Stomach (tissue), 8 donors: ENCODE measurements at regions not wholly inside any gene's neighbourhood (a gene's known extent, or its start where the extent isn't known, plus 50 kb on each side); places are given as distances from the start of the nearest gene placed in this dataset.

Source experiments
- DNase-seq, 2 donors: peaks; one replicate each; pipeline versions ENCODE4 v3.0.0 to v3.0.0-alpha.2; 2013 to 2019
- H3K27ac ChIP-seq, 5 donors: fragments of 200-600 bp in 4 of 5; sonication (generic) in 4 of 5; one replicate each; pipeline ENCODE4 v1.5.1; 2013 to 2019; ENCODE audit warnings: mild to moderate bottlenecking in 1 of 5, moderate library complexity in 1 of 5
- H3K27me3 ChIP-seq, 3 donors: fragments of 200-600 bp; sonication (generic); one replicate each; pipeline ENCODE4 v1.5.1; 2017 to 2019; ENCODE audit warnings: mixed run types in 1 of 3
- H3K36me3 ChIP-seq, 4 donors: fragments of 200-600 bp; sonication (generic); 1 replicate in 3 of 4; 2 replicates in 1 of 4; pipeline ENCODE4 v1.5.1; 2016 to 2019
- H3K4me1 ChIP-seq, 4 donors: fragments of 200-600 bp; sonication (generic); one replicate each; pipeline ENCODE4 v1.5.1; 2016 to 2019
- H3K4me3 ChIP-seq, 4 donors: fragments of 200-600 bp; sonication (generic) in 3 of 4; one replicate each; pipeline ENCODE4 v1.5.1; 2016 to 2019; ENCODE audit warnings: mild to moderate bottlenecking in 1 of 4
- H3K9me3 ChIP-seq, 4 donors: fragments of 200-600 bp; sonication (generic); one replicate each; pipeline ENCODE4 v1.5.1; 2016 to 2019
- CTCF ChIP-seq, 7 experiments: fragments of 450-650 bp in 4 of 7; fragments of 200-600 bp in 3 of 7; sonication (generic) in 3 of 7; IDR thresholded peaks; one replicate each; pipeline ENCODE4 v1.5.1; 2016 to 2019; ENCODE audit warnings: antibody characterized with exemption in 7 of 7, control low read depth in 2 of 7, mild to moderate bottlenecking in 1 of 7
- EP300 ChIP-seq: sonication (generic); formaldehyde crosslinking; IDR thresholded peaks from one replicate; pipeline ENCODE4 v1.6.1; 2017; ENCODE audit warnings: antibody characterized with exemption
- POLR2A ChIP-seq, 4 donors: fragments of 450-650 bp; IDR thresholded peaks; one replicate each; pipeline ENCODE4 v1.6.1; 2016; ENCODE audit warnings: antibody characterized with exemption in 4 of 4, control low read depth in 2 of 4, mild to moderate bottlenecking in 1 of 4, moderate library complexity in 1 of 4
- POLR2AphosphoS5 ChIP-seq, 3 donors: sonication (generic); formaldehyde crosslinking; IDR thresholded peaks; one replicate each; pipeline ENCODE4 v1.6.1; 2016; ENCODE audit warnings: antibody characterized with exemption in 3 of 3
- whole genome bisulfite sequencing, 5 donors: extraction: QIAGEN DNeasy Blood & Tissue Kit in 3 of 5; methylation state at CpG; one replicate each; pipeline versions ENCODE4 v1.1.5 to v1.1.7; 2013 to 2018; 5-methylcytosine and 5-hydroxymethylcytosine counted together
- intact Hi-C: fragments of 100-400 bp; cut with DNase I; formaldehyde crosslinking; loops from one replicate; pipeline ENCODE4 v1.15.1; 2023; ENCODE audit warnings: low total_unique reads
- donor health status: healthy with polysubstance abuse.
- donor health status: Bipolar disorder and iron deficiency.
- donor health status: healthy.

DNA sequence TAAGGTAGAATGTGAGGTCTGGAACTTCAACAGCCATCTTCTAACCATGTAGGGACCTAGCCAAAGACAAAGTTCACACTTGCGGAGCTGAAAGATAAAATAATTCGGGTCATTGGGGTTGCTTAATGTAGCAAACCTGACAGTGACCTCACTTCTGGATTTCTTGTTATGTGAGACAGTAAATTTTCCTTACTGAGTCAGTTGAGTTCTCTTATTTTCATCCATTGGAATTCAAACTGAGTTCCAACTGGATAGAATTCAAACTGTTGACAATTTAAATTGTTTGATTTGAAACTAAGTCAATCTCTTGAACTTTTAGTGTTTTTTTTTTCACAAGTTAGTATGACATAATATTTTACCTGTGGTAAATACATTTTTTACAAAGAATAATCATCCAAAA lies 406.5 kb downstream of the ADAMTS20 start:
- WGBS, 5 donors, result 68 to 82% (median 79%) methylated on average over 2 of the region's 2 CpGs
- intact Hi-C loops, result no loop called here
- H3K36me3 ChIP-seq, result no peaks in the 10 kb centered on the region
- H3K27ac ChIP-seq, result no peak overlapping the region
- no peaks in the 10 kb centered on the region for H3K27me3 ChIP-seq
- peaks cover 0 to 2% (median 0%) of the 10 kb centered on the region in 4 donors for H3K9me3 ChIP-seq
- no peak overlapping the region for H3K4me3 ChIP-seq
- DNase-seq, result no peak
- TF ChIP-seq EP300 (no peak), CTCF (IDR thresholded peaks at IDR 0.05) (no peak), POLR2A (IDR thresholded peaks at IDR 0.05) (no peak), POLR2AphosphoS5 (IDR thresholded peaks at IDR 0.05) (no peak)
- no peaks in the 10 kb centered on the region for H3K4me1 ChIP-seq

GRCh38 chr12:43143278-43143677 lies 408.7 kb downstream of the ADAMTS20 start:
- Histone ChIP-seq H3K27ac (no peak overlapping the region), H3K4me3 (no peak overlapping the region), H3K27me3 (no peaks in the 10 kb centered on the region), H3K9me3 (peaks cover 0 to 9% (median 4%) of the 10 kb centered on the region in 4 donors), H3K4me1 (no peaks in the 10 kb centered on the region), H3K36me3 (no peaks in the 10 kb centered on the region)
- no peak for TF ChIP-seq POLR2A (IDR thresholded peaks at IDR 0.05)
- TF ChIP-seq EP300, result no peak
- TF ChIP-seq POLR2AphosphoS5 (IDR thresholded peaks at IDR 0.05), result no peak
- no peak for TF ChIP-seq CTCF (IDR thresholded peaks at IDR 0.05)
- no peak for DNase-seq
- intact Hi-C loops, result no loop called here

GRCh38 chr12:43132291-43132690 lies 419.7 kb downstream of the ADAMTS20 start:
- peak in 1 of 2 donors; percentile 9 for DNase-seq
- no peaks in the 10 kb centered on the region for H3K4me1 ChIP-seq
- intact Hi-C loops, result no loop called here
- WGBS, 5 donors, result 15 to 37% (median 23%) methylated on average over 1 of the region's 1 CpG
- TF ChIP-seq CTCF (IDR thresholded peaks at IDR 0.05), result no peak
- TF ChIP-seq POLR2A (IDR thresholded peaks at IDR 0.05), result no peak
- TF ChIP-seq EP300, result no peak
- TF ChIP-seq POLR2AphosphoS5 (IDR thresholded peaks at IDR 0.05), result no peak
- H3K27me3 ChIP-seq, result no peaks in the 10 kb centered on the region
- H3K9me3 ChIP-seq, result no peaks in the 10 kb centered on the region
- H3K36me3 ChIP-seq, result no peaks in the 10 kb centered on the region
- no peak overlapping the region for H3K27ac ChIP-seq
- H3K4me3 ChIP-seq, result no peak overlapping the region

- Histone ChIP-seq H3K4me3 (no peak overlapping the region), H3K27ac (no peak overlapping the region), H3K4me1 (no peaks in the 10 kb centered on the region), H3K27me3 (no peaks in the 10 kb centered on the region), H3K9me3 (no peaks in the 10 kb centered on the region), H3K36me3 (no peaks in the 10 kb centered on the region)
- intact Hi-C loops, result no loop called here
- 93 to 100% (median 94%) methylated on average over 1 of the region's 1 CpG for WGBS, 5 donors
- no peak for DNase-seq
- TF ChIP-seq CTCF (IDR thresholded peaks at IDR 0.05) (no peak), EP300 (no peak), POLR2AphosphoS5 (IDR thresholded peaks at IDR 0.05) (no peak), POLR2A (IDR thresholded peaks at IDR 0.05) (no peak)
Measured at GRCh38 chr12:43131301-43131700, 420.7 kb downstream of the ADAMTS20 start.
